Stimulated activated effector memory CD8-positive, alpha-beta T cell treated with anti-CD3 and anti-CD28 coated beads, Interleukin-12 subunit alpha, Interleukin-12 subunit beta, amount 100 ng/mL, for 72 hours (primary cell): ENCODE measurements at regions not wholly inside any gene's neighbourhood (a gene's known extent, or its start where the extent isn't known, plus 50 kb on each side); places are given as distances from the start of the nearest gene placed in this dataset.
"Not testable (repeated sequence)": the region's sequence is repeated elsewhere in the genome, so short reads cannot be mapped to it uniquely, and the experiment has no call there.

Experiments
- ATAC-seq: fragments of 150-1000 bp; cut with Tn5 transposase; 2 replicates; pipeline ENCODE4 v1.10.0; 2021
- DNase-seq, 2 donors: peaks; one replicate each; pipeline ENCODE4 v3.0.0; 2021 to 2022; ENCODE audit warnings: low spot score in 2 of 2
- H3K27ac Mint-ChIP-seq: one replicate; pipeline ENCODE4 v1.8.0; 2022; ENCODE audit warnings: mild to moderate bottlenecking, mixed read lengths
- H3K36me3 Mint-ChIP-seq: one replicate; pipeline ENCODE4 v1.8.0; 2022; ENCODE audit warnings: mild to moderate bottlenecking, mixed read lengths
- H3K4me1 Mint-ChIP-seq: one replicate; pipeline ENCODE4 v1.8.0; 2022; ENCODE audit warnings: mixed read lengths
- H3K4me3 Mint-ChIP-seq: one replicate; pipeline ENCODE4 v1.8.0; 2022; ENCODE audit warnings: mild to moderate bottlenecking, mixed read lengths
- H3K9me3 Mint-ChIP-seq: one replicate; pipeline ENCODE4 v1.8.0; 2022; ENCODE audit warnings: mixed read lengths

- ATAC-seq (no peak), DNase-seq (no peak)
- Mint-ChIP-seq H3K4me1 (peaks cover 8% of the 10 kb centered on the region), H3K9me3 (no peaks in the 10 kb centered on the region), H3K36me3 (no peaks in the 10 kb centered on the region), H3K4me3 (no peak overlapping the region), H3K27ac (no peak overlapping the region)
These were observed 196.1 kb upstream of the PRSS1 start for GRCh38 chr7:142553216-142553615.

- Mint-ChIP-seq H3K9me3 (no peaks in the 10 kb centered on the region), H3K4me1 (no peaks in the 10 kb centered on the region)
- no peak for DNase-seq
These were observed 200.3 kb upstream of the PRSS1 start for GRCh38 chr7:142548978-142549377.

DNA sequence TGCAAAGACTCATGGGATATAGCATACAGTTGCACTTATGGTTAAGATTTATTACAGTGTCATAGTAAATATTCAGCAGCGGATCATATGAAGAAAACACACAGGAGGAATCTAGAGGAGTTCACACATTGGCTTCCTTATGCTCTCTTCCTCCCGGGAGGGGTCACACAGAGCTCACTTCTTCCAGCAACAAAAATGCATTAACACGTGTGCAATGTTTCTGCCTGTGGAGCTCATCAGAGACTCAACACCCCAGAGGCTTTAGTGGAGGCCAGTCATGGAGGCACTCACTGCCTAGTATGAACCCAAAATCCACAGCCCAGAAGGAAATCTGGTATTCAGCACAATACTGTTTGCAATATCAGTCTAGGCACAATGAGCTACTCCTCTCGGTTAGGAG, 202.8 kb upstream of the PRSS1 start:
- H3K9me3 Mint-ChIP-seq, result no peaks in the 10 kb centered on the region
- no peaks in the 10 kb centered on the region for H3K36me3 Mint-ChIP-seq
- H3K4me3 Mint-ChIP-seq, result no peak overlapping the region
- no peaks in the 10 kb centered on the region for H3K4me1 Mint-ChIP-seq
- no peak overlapping the region for H3K27ac Mint-ChIP-seq
- no peak for DNase-seq
- ATAC-seq, result no peak

More at GRCh38 chr7:142548978-142549377, 200.3 kb upstream of the PRSS1 start:
- Mint-ChIP-seq H3K4me3 (no peak overlapping the region), H3K36me3 (no peaks in the 10 kb centered on the region), H3K27ac (no peak overlapping the region)
- ATAC-seq, result no peak

DNA sequence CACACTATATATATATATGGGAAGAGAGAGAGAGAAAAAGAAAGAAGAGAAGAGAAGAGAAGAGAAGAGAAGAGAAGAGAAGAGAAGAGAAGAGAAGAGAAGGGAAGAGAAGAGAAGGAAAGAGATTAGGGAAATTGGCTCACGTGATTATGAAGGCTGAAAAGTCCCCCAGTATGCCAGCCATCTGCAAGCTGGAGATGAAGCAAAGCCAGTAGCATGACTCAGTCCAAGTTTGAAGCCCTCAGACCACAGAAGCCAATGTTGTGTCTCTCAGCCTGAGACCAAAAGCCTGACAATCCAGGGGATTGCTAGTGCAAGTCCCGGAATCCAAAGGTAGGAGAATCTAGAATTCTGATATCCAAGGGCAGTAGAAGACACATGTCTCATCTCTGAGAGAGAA, 206.3 kb upstream of the PRSS1 start:
- no peak for DNase-seq
- ATAC-seq, result no peak
- no peaks in the 10 kb centered on the region for H3K9me3 Mint-ChIP-seq
- H3K4me1 Mint-ChIP-seq, result peaks cover 4% of the 10 kb centered on the region
- H3K27ac Mint-ChIP-seq, result no peak overlapping the region
- no peaks in the 10 kb centered on the region for H3K36me3 Mint-ChIP-seq
- H3K4me3 Mint-ChIP-seq, result no peak overlapping the region

DNA sequence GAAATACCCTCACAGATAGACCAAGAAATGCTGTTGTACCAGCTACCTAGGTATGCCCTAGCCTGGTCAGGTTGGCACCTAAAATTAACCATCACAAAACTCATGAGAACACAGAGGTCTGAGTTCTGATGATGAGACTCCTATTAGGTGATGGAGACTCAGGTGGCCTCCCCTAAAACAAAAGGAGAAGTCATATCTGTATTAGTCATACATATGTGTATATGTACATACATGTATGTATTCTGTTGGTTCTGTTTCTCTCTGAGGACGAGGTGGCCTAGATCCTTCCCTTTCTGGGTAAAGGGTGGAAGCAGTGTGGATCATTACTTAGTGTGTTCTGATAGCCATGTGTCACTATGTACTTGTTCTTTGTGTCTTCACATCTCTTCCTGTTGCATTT, 207.2 kb upstream of the PRSS1 start:
- Mint-ChIP-seq H3K4me3 (no peak overlapping the region), H3K36me3 (no peaks in the 10 kb centered on the region), H3K27ac (no peak overlapping the region)

GRCh38 chr7:142540371-142540770, 208.9 kb upstream of the PRSS1 start:
- Mint-ChIP-seq H3K4me3 (no peak overlapping the region), H3K36me3 (no peaks in the 10 kb centered on the region), H3K9me3 (no peaks in the 10 kb centered on the region), H3K27ac (no peak overlapping the region), H3K4me1 (peaks cover 6% of the 10 kb centered on the region)
- ATAC-seq, result no peak
- DNase-seq, result no peak

More for the DNA sequence above, 207.2 kb upstream of the PRSS1 start:
- no peak for DNase-seq
- no peak for ATAC-seq
- H3K4me1 Mint-ChIP-seq, result peaks cover 4% of the 10 kb centered on the region
- H3K9me3 Mint-ChIP-seq, result no peaks in the 10 kb centered on the region

DNA sequence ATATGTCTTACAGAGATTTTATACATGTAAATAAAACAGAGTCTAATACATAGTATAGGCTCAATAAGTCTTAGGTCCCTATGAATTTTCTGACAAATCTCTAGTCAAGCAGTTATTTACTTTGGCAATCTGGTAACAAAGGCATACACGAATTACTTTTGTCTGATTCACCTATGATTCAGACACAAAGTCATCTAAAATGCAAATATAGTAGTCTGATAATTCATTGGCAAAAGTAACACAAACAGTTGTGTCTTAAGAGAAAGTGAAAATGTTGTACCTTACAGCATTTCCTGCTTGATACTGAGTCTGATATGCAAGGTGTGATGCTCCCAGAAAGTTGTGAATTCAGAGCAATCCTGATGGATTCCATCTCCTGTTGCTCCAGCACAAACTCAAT, 209.4 kb upstream of the PRSS1 start:
- Mint-ChIP-seq H3K4me1 (peaks cover 10% of the 10 kb centered on the region), H3K4me3 (no peak overlapping the region), H3K36me3 (no peaks in the 10 kb centered on the region), H3K27ac (no peak overlapping the region), H3K9me3 (no peaks in the 10 kb centered on the region)
- no peak for DNase-seq
- ATAC-seq, result no peak

- Mint-ChIP-seq H3K27ac (no peak overlapping the region), H3K9me3 (no peaks in the 10 kb centered on the region), H3K36me3 (no peaks in the 10 kb centered on the region), H3K4me1 (peaks cover 11% of the 10 kb centered on the region), H3K4me3 (no peak overlapping the region)
- ATAC-seq (no peak), DNase-seq (no peak)
These were observed 211.5 kb upstream of the PRSS1 start for GRCh38 chr7:142537760-142538159.

- ATAC-seq, result peak; percentile 96
- Mint-ChIP-seq H3K9me3 (no peaks in the 10 kb centered on the region), H3K4me1 (peaks cover 9% of the 10 kb centered on the region), H3K27ac (peak overlapping the region; percentile 43), H3K36me3 (no peaks in the 10 kb centered on the region), H3K4me3 (peak overlapping the region; percentile 47)
- peak; percentile 42 to 71 for DNase-seq
These were observed 214.0 kb upstream of the PRSS1 start for GRCh38 chr7:142535123-142535779.

DNA sequence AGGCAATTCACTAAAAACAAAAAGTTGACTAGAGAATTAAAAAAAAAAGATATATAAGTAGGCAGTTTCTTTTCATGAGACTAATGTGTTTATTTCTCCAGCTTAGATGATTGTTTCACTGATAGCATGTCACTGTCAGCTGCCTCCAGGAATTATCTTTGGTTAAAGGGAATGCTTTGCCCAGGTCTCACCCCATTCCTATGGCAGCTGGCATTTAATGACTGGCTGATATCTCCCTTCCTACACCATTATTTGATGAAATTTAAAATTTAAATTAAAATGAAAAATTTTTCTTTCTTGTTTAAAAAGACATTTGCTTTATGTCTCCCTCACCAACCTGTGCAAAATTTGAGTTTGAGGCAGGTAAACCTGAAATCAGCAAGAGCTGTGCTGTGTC, 214.5 kb upstream of the PRSS1 start:
- DNase-seq, result no peak
- peak overlapping the region; percentile 47 for H3K4me3 Mint-ChIP-seq
- H3K36me3 Mint-ChIP-seq, result no peaks in the 10 kb centered on the region
- H3K27ac Mint-ChIP-seq, result no peak overlapping the region
- H3K4me1 Mint-ChIP-seq, result peaks cover 8% of the 10 kb centered on the region
- H3K9me3 Mint-ChIP-seq, result no peaks in the 10 kb centered on the region
- ATAC-seq, result no peak

DNA sequence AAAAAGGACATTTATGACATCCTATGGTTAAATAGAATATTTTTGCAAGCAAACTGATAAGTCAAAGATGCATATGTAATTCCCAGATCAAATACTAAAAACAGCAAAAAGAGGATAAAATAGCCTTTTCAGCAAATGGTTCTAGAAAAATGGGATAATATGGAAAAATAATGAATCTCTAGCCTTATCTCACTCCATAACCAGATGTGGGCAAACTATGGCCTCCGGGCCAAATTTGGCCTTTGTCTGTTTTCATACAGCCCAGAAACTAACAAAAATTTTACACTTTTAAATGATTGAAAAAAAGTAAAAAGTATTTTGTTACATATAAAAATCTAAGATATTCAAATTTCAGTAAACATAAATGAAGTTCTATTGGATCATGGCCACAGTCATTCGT, 215.4 kb upstream of the PRSS1 start:
- Mint-ChIP-seq H3K36me3 (no peaks in the 10 kb centered on the region), H3K4me1 (peaks cover 8% of the 10 kb centered on the region), H3K27ac (no peak overlapping the region), H3K4me3 (no peak overlapping the region), H3K9me3 (no peaks in the 10 kb centered on the region)
- no peak for DNase-seq
- ATAC-seq, result no peak

GRCh38 chr7:142529591-142529990, 219.7 kb upstream of the PRSS1 start:
- Mint-ChIP-seq H3K27ac (no peak overlapping the region), H3K4me3 (no peak overlapping the region), H3K9me3 (no peaks in the 10 kb centered on the region), H3K36me3 (no peaks in the 10 kb centered on the region), H3K4me1 (no peaks in the 10 kb centered on the region)
- ATAC-seq (no peak), DNase-seq (no peak)

- DNase-seq (no peak), ATAC-seq (peak; percentile 39)
- no peaks in the 10 kb centered on the region for H3K4me1 Mint-ChIP-seq
- no peaks in the 10 kb centered on the region for H3K9me3 Mint-ChIP-seq
- H3K36me3 Mint-ChIP-seq, result no peaks in the 10 kb centered on the region
- no peak overlapping the region for H3K4me3 Mint-ChIP-seq
- no peak overlapping the region for H3K27ac Mint-ChIP-seq
These were observed 220.5 kb upstream of the PRSS1 start for GRCh38 chr7:142528608-142529408.

DNA sequence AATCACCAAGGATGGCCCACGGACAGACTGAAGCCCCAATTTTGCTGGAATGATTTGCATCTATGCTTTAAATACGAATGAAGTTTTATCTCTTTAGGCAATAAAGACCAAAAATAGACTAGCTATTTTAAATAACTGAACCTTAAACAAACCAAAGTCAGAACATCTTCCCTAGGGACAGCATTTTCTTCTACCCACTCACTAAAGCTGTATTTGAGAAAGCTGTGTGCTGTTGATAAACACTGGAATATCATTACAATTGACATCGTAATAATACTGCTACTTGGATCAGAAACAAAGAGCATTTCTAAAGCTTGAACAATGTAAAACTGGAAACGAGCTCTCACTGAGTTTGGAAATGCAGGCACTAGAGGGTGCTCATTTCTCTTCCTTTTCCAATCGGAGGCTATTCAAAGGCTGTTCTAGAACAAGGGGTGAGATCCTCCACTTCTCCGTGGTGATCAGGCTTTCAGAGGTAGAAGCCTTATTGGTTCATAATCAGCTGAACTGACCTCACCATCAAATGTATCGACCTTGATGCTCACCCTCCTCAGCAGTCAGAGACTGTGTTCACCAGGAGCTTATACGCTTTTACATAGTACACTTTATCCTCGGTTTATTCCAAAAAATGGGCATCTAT, 225.3 kb upstream of the PRSS1 start:
- Mint-ChIP-seq H3K9me3 (no peaks in the 10 kb centered on the region), H3K4me3 (no peak overlapping the region), H3K27ac (no peak overlapping the region), H3K36me3 (no peaks in the 10 kb centered on the region), H3K4me1 (no peaks in the 10 kb centered on the region)
- DNase-seq (no peak), ATAC-seq (no peak)

GRCh38 chr7:142522735-142523134, 226.5 kb upstream of the PRSS1 start:
- H3K4me3 Mint-ChIP-seq, result no peak overlapping the region
- ATAC-seq (no peak), DNase-seq (no peak)
- H3K27ac Mint-ChIP-seq, result no peak overlapping the region
- no peaks in the 10 kb centered on the region for H3K9me3 Mint-ChIP-seq
- no peaks in the 10 kb centered on the region for H3K36me3 Mint-ChIP-seq
- H3K4me1 Mint-ChIP-seq, result no peaks in the 10 kb centered on the region

DNA sequence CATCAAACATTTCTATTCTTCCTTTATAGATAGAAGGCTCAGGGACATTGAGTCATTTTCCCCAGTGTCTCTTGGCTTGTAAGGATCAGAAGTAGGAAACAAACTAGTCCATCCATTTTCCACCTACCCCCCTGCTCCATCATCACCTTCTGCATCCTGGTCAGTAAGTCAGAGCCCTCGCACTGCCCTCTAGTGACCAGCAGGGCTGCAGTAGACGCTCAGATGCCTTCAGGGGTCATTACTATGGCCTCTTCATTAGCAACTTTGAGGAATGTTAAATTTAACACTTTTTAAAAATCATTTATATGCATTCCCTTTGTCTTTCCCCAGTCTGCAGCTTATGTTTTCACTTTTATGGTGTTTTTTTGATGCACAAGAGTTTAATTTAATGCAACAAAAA, 228.4 kb upstream of the PRSS1 start:
- not testable (repeated sequence) for H3K4me3 Mint-ChIP-seq, H3K9me3 Mint-ChIP-seq, H3K27ac Mint-ChIP-seq, H3K36me3 Mint-ChIP-seq, H3K4me1 Mint-ChIP-seq, ATAC-seq, DNase-seq
